Hepatocyte (in vitro differentiated cells): ENCODE measurements at regions not wholly inside any gene's neighbourhood (a gene's known extent, or its start where the extent isn't known, plus 50 kb on each side); places are given as distances from the start of the nearest gene placed in this dataset.

Source experiments
- DNase-seq: peaks from one replicate; pipeline ENCODE4 v3.0.0-alpha.2; 2016; ENCODE audit warnings: low spot score
- H2AFZ ChIP-seq: fragments of 200-600 bp; sonication (generic); 2 replicates; pipeline ENCODE4 v1.6.0; 2016; ENCODE audit warnings: antibody characterized with exemption, mild to moderate bottlenecking
- H3K27ac ChIP-seq: fragments of 200-600 bp; sonication (generic); 2 replicates; pipeline ENCODE4 v1.5.1; 2016; ENCODE audit warnings: mild to moderate bottlenecking
- H3K27me3 ChIP-seq: fragments of 200-600 bp; sonication (generic); 2 replicates; pipeline ENCODE4 v1.6.1; 2016
- H3K36me3 ChIP-seq: fragments of 200-600 bp; sonication (generic); replicated peaks from 2 replicates; pipeline ENCODE4 v1.5.1; 2016; ENCODE audit warnings: low read depth; ENCODE audit not compliant: insufficient read depth
- H3K4me1 ChIP-seq: fragments of 200-600 bp; sonication (generic); 2 replicates; pipeline ENCODE4 v1.5.1; 2016; ENCODE audit warnings: mild to moderate bottlenecking, moderate library complexity; ENCODE audit not compliant: insufficient read depth
- H3K4me2 ChIP-seq: fragments of 200-600 bp; sonication (generic); 2 replicates; pipeline ENCODE4 v1.6.0; 2016
- H3K4me3 ChIP-seq: fragments of 200-600 bp; sonication (generic); 2 replicates; pipeline ENCODE4 v1.5.1; 2016; ENCODE audit warnings: mild to moderate bottlenecking
- H3K79me2 ChIP-seq: fragments of 200-600 bp; sonication (generic); 2 replicates; pipeline ENCODE4 v1.6.0; 2017; ENCODE audit warnings: mild to moderate bottlenecking
- H3K9me2 ChIP-seq: fragments of 200-600 bp; sonication (generic); replicated peaks from 2 replicates; pipeline ENCODE4 v1.6.0; 2017; ENCODE audit warnings: mild to moderate bottlenecking; ENCODE audit not compliant: insufficient read depth
- H3K9me3 ChIP-seq: fragments of 200-600 bp; sonication (generic); 2 replicates; pipeline ENCODE4 v1.5.1; 2016; ENCODE audit warnings: low read depth, mild to moderate bottlenecking
- H4K20me1 ChIP-seq: fragments of 200-600 bp; sonication (generic); 2 replicates; pipeline ENCODE4 v1.6.0; 2016; ENCODE audit warnings: mild to moderate bottlenecking; ENCODE audit not compliant: insufficient read depth, poor library complexity, severe bottlenecking
- CTCF ChIP-seq: fragments of 200-600 bp; sonication (generic); IDR thresholded peaks from 2 replicates; pipeline ENCODE4 v1.5.1; 2016; ENCODE audit warnings: antibody characterized with exemption, mild to moderate bottlenecking; ENCODE audit not compliant: poor library complexity
- EZH2 ChIP-seq: fragments of 200-600 bp; sonication (generic); IDR thresholded peaks from 2 replicates; pipeline ENCODE4 v1.6.1; 2016; ENCODE audit warnings: antibody characterized with exemption, mild to moderate bottlenecking, borderline replicate concordance
- EZH2phosphoT487 ChIP-seq: fragments of 200-600 bp; sonication (generic); IDR thresholded peaks from one replicate; pipeline ENCODE4 v1.6.1; 2018; ENCODE audit warnings: antibody characterized with exemption, mild to moderate bottlenecking, low read depth, moderate library complexity; ENCODE audit not compliant: unreplicated experiment, severe bottlenecking
- WGBS: methylation state at CpG from one replicate; pipeline ENCODE4 v1.1.6; 2016; ENCODE audit warnings: low lambda C conversion rate; ENCODE audit errors: missing lambda C conversion rate; 5-methylcytosine and 5-hydroxymethylcytosine counted together

- Histone ChIP-seq H3K4me2 (no peak overlapping the region), H3K4me3 (no peak overlapping the region), H4K20me1 (no peaks in the 10 kb centered on the region), H3K36me3 (no peaks in the 10 kb centered on the region), H3K9me2 (no peaks in the 10 kb centered on the region), H3K79me2 (peaks cover 7% of the 10 kb centered on the region), H3K4me1 (peaks cover 3% of the 10 kb centered on the region), H3K9me3 (no peaks in the 10 kb centered on the region), H2AFZ (no peak overlapping the region), H3K27me3 (no peaks in the 10 kb centered on the region), H3K27ac (no peak overlapping the region)
- WGBS = 85% methylated on average over 4 of the region's 4 CpGs
- TF ChIP-seq CTCF (no peak), EZH2phosphoT487 (no peak), EZH2 (no peak)
- DNase-seq = no peak
Measured at GRCh38 chr1:198893763-198894444, 255.1 kb downstream of the PTPRC start.

- no peak for TF ChIP-seq EZH2
- TF ChIP-seq EZH2phosphoT487 = no peak
- TF ChIP-seq CTCF = no peak
- H4K20me1 ChIP-seq = no peaks in the 10 kb centered on the region
- H2AFZ ChIP-seq = no peak overlapping the region
- H3K9me3 ChIP-seq = no peaks in the 10 kb centered on the region
- no peaks in the 10 kb centered on the region for H3K4me1 ChIP-seq
- 95% methylated on average over 3 of the region's 3 CpGs for WGBS
- no peaks in the 10 kb centered on the region for H3K36me3 ChIP-seq
- H3K4me3 ChIP-seq = no peak overlapping the region
- H3K27me3 ChIP-seq = no peaks in the 10 kb centered on the region
- no peak for DNase-seq
- H3K27ac ChIP-seq = no peak overlapping the region
- no peaks in the 10 kb centered on the region for H3K9me2 ChIP-seq
- H3K79me2 ChIP-seq = peaks cover 31% of the 10 kb centered on the region
- no peak overlapping the region for H3K4me2 ChIP-seq
Measured at GRCh38 chr1:198901266-198901665, 262.4 kb downstream of the PTPRC start.

GRCh38 chr1:198902655-198903054, 263.8 kb downstream of the PTPRC start:
- Histone ChIP-seq H3K9me3 (no peaks in the 10 kb centered on the region), H3K4me1 (no peaks in the 10 kb centered on the region), H3K36me3 (no peaks in the 10 kb centered on the region), H3K4me3 (no peak overlapping the region), H2AFZ (no peak overlapping the region), H4K20me1 (no peaks in the 10 kb centered on the region), H3K79me2 (peaks cover 40% of the 10 kb centered on the region), H3K27me3 (no peaks in the 10 kb centered on the region), H3K9me2 (no peaks in the 10 kb centered on the region), H3K27ac (peak overlapping the region; percentile 51), H3K4me2 (peak overlapping the region; percentile 42)
- 87% methylated on average over 5 of the region's 5 CpGs for WGBS
- TF ChIP-seq EZH2phosphoT487 (no peak), CTCF (no peak), EZH2 (no peak)
- DNase-seq = no peak
